ENCODE measurements at regions not wholly inside any gene's neighbourhood (a gene's known extent, or its start where the extent isn't known, plus 50 kb on each side); places are given as distances from the start of the nearest gene placed in this dataset.

DNA sequence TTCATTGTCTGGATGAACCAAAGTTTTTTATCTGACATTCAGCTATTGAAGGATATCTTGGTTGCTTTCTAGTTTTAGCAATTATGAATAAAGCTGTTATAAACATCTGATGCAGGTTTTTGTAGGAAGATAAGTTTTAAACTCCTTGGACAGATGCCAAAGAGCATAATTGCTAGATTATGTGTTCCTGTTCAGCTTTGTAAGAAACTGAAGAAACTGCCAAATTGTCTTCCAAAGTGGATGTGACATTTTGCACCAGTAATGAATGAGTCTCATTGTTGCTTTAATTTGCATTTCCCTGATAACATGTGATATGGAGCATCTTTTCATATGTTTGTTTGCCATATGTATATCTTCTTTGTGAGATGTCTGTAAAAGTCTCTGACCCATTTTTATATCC is 239.9 kb upstream of the TTC14 start:
- TF ChIP-seq ZNF274 (IDR thresholded peaks at IDR 0.05; ENCODE audit: low read depth, low read length): no peak
- no peak overlapping the region for H3K4me3 ChIP-seq (ENCODE audit: low read length)

DNA sequence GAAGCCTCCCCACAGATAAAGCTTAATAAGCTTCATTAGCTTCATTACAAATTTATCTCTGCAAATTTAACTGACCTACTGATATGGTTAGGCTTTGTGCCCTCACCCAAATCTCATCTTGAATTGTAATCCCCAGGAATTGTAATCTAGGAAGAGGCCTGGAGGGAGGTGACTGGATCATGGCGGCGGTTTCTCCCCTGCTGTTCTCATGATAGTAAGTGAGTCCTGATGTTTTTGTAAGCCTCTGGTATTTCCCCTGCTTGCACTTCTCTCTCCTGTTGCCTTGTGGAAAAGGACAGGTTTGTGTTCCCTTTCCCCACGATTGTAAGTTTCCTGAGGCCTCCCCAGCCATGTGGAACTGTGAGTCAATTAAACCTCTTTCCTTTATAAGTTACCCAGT is 226.1 kb upstream of the TTC14 start:
- TF ChIP-seq ZNF274 (IDR thresholded peaks at IDR 0.05; ENCODE audit: low read depth, low read length): no peak
- no peak overlapping the region for H3K4me3 ChIP-seq (ENCODE audit: low read length)

DNA sequence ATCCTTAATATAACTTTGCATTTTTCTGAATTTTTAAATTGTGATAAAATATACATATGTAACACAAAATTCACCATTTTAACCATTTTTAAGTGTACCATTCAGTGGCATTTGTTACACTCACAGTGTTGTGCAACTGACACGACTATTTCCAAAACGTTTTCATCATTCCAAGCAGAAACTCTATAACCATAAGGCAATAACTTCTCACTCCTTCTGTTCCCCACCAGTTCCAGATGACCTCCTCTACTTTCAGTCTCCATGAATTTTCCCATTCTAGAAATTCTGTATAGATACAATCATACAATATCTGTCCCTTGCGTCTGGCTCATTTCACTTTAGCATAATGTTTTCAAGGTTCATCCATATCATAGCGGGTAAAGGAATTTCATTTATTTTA is 223.5 kb upstream of the TTC14 start:
- TF ChIP-seq ZNF274 (IDR thresholded peaks at IDR 0.05; ENCODE audit: low read depth, low read length): no peak

GRCh38 chr3:180382638-180383180 is 219.3 kb upstream of the TTC14 start:
- H3K4me3 ChIP-seq (ENCODE audit: low read length): no peak overlapping the region
- TF ChIP-seq ZNF274 (IDR thresholded peaks at IDR 0.05; ENCODE audit: low read depth, low read length): no peak

More for the DNA sequence above, 223.5 kb upstream of the TTC14 start:
- H3K4me3 ChIP-seq (ENCODE audit: low read length): no peak overlapping the region

DNA sequence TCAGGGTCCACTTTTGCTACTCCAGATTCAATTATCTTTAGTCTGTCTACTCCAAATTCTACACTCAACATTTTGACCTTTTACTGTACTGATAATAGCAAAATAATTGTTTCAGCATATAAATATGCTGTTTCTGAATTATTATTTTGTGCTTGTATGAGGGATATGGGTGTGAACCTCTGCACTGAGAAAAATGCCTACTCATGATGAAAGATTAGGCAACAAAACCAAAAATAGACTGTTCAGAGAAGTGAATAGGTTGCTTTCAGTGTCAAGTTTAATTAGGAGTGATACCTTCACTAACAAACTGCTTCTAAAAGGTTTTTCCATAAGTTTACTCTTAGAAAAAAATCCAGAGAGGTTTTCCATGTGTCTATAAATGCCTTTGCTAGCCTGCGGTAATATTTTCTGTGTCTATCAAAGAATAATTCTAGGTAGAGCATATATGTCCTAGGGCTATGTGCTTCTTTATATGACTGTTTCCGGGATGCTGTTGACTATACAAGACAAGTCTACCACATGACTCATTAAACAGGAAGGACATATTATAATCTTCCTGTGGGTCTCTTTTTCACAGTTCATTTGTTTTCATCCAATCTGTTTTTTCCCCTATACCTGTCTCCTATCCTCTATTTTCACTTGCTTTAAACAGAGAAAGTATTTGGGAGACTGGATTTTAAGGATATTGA is 218.5 kb upstream of the TTC14 start:
- no peak overlapping the region for H3K4me3 ChIP-seq (ENCODE audit: low read length)
- TF ChIP-seq ZNF274 (IDR thresholded peaks at IDR 0.05; ENCODE audit: low read depth, low read length): no peak

DNA sequence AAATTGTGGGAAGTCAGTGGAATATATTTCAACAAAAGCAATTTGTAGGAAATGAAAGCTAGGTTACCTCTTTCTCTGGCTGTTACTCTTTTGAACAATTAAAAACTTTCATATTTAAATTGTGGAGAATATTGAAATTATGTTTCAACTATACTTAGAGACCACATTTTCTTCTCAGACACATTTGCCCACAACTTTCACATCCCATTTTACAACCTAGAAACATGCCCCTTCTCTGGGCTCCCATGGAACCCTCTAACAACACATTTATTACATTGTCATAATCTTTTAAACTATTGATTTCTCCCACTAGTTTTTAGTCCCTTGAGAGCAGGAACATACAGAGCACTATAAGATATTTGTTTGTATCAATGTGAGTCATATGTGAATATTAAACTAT is 211.7 kb upstream of the TTC14 start:
- TF ChIP-seq ZNF274 (IDR thresholded peaks at IDR 0.05; ENCODE audit: low read depth, low read length): no peak
- H3K4me3 ChIP-seq (ENCODE audit: low read length): no peak overlapping the region

DNA sequence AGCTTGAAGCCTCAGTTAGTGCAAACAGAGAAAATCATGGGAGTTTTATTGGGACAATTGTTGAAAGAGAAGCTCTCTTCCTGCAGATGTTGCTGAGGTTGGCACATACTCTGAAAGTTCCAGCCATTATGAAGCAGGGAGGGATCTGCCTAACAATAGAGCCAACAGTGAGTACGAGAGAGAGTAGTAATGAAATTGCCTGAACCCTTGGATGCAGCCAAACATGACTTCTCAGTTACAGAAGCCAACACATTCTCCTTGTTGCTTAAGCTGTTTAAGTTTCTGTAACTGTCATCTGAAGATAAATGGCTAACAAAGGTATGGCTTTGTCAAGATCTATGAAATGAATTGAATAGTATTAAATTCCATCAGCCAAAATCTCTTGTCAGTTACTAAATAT is 211.0 kb upstream of the TTC14 start:
- no peak for TF ChIP-seq ZNF274 (IDR thresholded peaks at IDR 0.05; ENCODE audit: low read depth, low read length)
- no peak overlapping the region for H3K4me3 ChIP-seq (ENCODE audit: low read length)

GRCh38 chr3:180401226-180401625 is 200.7 kb upstream of the TTC14 start:
- no peak overlapping the region for H3K4me3 ChIP-seq (ENCODE audit: low read length)
- no peak for TF ChIP-seq ZNF274 (IDR thresholded peaks at IDR 0.05; ENCODE audit: low read depth, low read length)

DNA sequence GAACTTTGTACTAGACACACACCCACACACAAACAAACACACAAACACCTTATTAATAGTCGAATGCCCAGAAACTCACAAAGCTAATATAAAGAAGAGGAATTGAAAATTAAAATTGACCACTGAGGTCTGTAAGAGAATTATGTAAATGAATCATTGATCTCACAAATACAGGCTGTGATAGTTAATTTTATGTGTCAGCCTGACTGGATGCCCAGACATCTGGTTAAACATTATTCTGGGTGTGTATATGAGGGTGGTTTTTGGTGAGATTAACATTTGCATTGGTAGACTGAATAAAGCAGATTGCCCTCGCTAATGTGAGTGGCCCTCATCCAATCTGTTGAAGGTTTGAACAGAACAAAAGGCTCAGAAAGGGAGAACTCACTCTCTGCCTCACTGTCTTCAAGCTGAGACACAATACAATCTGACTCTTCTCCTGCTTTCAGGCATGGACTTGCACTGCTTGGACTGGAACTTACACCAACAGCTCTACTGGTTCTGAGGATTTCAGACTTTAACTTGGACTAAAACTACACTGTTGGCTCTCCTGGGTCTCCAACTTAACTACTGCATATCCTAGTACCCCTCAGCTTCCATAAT is 199.4 kb upstream of the TTC14 start:
- TF ChIP-seq ZNF274 (IDR thresholded peaks at IDR 0.05; ENCODE audit: low read depth, low read length): no peak
- H3K4me3 ChIP-seq (ENCODE audit: low read length): no peak overlapping the region

DNA sequence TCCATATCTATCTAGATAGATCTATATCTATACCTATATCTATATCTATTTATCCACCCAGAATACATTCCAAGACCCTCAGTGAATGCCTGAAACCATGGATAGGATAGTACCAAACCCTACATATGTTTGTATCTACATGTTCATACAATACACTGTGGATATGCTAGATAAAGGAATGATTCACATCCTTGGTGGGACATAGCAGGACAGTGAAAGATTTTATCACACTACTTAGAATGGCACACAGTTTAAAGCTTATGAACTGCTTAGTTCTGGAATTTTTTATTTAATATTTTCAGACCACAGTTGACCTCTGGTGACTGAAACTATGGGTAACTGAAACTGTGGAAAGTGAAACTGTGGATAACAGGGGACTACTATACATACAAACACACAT is 198.8 kb upstream of the TTC14 start:
- TF ChIP-seq ZNF274 (IDR thresholded peaks at IDR 0.05; ENCODE audit: low read depth, low read length): no peak
- H3K4me3 ChIP-seq (ENCODE audit: low read length): no peak overlapping the region

DNA sequence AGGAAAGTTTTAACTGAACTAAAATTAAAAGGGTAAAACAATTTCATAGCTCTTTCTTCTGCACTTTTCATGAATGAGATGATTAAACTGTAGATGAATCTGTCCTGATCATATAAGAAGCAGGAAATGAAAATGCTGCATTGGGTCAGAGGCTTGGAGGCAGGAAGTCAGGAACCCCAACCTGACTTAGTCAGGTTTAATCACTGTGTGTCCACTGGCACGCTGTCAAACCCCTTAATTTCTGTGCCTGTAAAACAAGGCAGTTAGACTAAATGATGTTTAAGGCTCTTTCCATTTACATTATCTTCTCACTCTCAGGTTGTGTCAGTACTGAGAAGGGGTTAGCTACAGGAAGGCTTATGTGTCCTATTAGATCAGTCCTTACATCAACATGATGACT is 193.3 kb upstream of the TTC14 start:
- TF ChIP-seq ZNF274 (IDR thresholded peaks at IDR 0.05; ENCODE audit: low read depth, low read length): no peak
- no peak overlapping the region for H3K4me3 ChIP-seq (ENCODE audit: low read length)

DNA sequence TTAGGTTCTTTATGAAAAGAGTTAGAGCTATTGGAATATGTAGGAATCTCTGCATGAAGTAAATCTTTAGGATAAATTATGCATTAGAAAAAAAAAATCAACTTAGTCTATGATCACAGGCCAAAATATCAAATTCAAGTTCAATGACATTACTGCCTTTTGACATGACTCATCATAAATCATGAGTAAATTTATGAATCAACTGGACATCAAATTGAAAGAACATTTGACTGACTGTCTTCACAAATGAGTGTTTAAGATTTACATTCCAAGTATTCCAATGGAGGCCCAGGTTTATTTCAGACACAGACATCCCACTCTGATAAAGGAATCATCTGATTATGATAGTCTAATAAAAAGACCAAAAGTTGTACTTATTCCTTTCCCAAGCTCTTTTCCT is 192.8 kb upstream of the TTC14 start:
- H3K4me3 ChIP-seq (ENCODE audit: low read length): no peak overlapping the region
- no peak for TF ChIP-seq ZNF274 (IDR thresholded peaks at IDR 0.05; ENCODE audit: low read depth, low read length)

GRCh38 chr3:180409883-180410282 is 192.1 kb upstream of the TTC14 start:
- no peak overlapping the region for H3K4me3 ChIP-seq (ENCODE audit: low read length)
- no peak for TF ChIP-seq ZNF274 (IDR thresholded peaks at IDR 0.05; ENCODE audit: low read depth, low read length)

DNA sequence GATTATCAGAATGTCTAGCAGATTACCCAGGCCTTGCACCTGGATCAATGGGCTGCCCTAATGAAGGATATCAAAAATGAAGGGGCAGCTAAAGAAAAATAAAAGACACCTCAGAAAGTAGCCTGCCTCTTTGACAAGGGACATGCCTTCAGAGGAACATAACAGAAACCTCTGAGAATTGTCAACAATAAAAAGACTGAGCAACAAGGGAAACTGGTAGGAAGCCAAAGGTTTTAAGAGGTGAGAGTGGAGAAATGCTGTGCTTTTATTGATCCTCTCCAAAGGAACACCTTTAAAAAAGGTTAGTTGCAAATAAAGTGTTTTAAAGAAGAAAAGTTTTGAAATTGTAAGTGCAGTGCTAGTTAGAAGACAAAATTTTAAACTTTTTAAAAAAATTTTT is 187.8 kb upstream of the TTC14 start:
- no peak for TF ChIP-seq ZNF274 (IDR thresholded peaks at IDR 0.05; ENCODE audit: low read depth, low read length)
- H3K4me3 ChIP-seq (ENCODE audit: low read length): no peak overlapping the region

DNA sequence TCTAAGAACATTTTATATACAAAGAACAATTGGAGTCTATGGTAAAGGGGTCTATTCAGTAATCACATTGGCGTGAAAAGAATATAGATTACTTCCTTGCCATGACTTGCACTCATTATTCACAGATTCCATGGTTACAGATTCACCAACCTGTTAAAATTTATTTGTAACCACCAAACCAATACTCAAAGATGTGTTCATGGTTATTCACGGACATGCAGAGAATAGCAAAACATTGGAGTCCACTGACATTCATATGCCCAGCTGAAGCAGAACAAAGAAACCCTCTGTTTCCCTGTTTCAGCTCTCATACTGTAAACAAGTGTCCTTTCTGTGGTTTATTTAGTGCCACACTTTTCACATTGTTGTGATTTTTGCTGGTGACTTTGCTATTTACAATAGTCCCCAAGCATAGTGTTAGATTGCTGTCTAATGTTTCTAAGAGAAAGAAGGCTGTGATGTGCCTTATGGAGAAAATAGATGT is 185.8 kb upstream of the TTC14 start:
- H3K4me3 ChIP-seq (ENCODE audit: low read length): no peak overlapping the region
- TF ChIP-seq ZNF274 (IDR thresholded peaks at IDR 0.05; ENCODE audit: low read depth, low read length): no peak

All from GM08714 (cell line).